CMK (cell line): ENCODE measurements at regions not wholly inside any gene's neighbourhood (a gene's known extent, or its start where the extent isn't known, plus 50 kb on each side); places are given as distances from the start of the nearest gene placed in this dataset.
"Not testable (repeated sequence)": the region's sequence is repeated elsewhere in the genome, so short reads cannot be mapped to it uniquely, and the experiment has no call there.

ENCODE experiments used
- DNase-seq: peaks from one replicate; pipeline ENCODE4 v3.0.0-alpha.2; 2010; ENCODE audit warnings: low read depth

DNA sequence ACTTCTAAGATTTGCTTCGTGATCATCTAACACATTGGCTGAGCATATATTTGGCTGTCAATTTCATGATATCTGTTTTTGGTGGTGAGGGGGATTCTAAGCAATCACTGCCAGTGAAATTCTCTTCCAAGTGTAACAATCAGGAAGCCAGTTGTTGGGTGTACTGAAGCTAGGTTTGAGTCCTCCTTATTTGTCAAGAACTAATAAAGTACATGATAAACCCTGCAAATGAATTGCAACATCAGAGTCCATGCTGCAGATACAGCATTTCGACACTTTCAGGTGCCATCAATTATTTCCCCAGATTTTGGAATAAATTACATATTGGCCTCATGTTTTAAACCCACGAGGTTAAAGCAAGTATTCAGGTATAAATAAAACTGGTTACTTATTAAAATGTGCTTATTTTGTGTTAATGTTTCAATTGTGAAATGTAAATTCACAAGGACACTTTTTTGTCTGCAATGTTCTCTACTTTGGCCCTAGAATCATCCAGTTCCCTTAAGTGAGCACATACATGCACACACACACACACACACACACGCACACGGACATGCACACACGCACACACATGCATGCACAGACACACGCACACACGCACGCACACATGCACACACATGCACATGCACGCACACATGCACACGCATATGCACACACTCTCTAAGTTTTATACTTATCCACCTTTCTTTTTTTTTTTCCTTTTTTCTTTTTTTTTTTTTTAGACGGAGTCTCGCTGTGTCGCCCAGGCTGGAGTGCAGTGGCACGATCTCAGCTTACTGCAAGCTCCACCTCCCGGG lies 510.2 kb upstream of the KLF6 start:
- no peak for DNase-seq

DNA sequence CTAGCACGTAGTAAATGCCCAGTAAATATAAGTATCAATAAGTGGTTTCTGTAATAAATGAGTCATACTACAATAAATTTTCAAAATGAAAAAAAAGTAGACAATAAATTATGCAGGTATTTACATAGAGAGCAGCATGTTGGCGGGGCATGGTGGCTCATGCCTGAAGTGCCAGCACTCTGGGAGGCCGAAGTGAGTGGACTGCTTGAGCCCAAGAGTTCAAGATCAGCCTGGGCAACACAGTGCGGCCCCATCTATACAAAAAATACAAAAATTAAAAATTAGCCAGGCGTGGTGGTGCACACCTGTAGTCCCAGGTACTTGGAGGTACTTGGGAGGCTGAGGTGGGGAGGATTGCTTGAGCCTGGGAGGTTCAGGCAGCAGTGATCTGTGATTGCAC lies 509.3 kb upstream of the KLF6 start:
- no peak for DNase-seq

DNA sequence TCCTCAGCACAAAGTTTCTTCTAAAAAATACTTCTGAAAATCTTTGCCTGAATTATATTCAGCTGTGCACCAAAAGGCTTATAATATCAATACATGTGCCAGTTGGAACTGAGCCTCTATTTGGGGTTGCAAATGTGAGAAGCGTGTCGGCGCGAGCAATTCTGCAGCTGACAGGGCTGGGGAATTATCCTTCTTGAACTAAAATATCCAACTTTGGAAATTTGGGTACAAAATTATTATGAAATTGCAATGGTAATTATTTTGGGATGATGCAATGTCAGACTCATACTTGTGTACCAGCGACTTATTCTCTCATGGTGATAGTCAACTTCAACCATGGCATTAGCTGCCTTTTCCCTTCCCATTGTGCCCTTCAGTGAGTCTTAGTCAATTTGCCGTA lies 507.0 kb upstream of the KLF6 start:
- DNase-seq = no peak

DNA sequence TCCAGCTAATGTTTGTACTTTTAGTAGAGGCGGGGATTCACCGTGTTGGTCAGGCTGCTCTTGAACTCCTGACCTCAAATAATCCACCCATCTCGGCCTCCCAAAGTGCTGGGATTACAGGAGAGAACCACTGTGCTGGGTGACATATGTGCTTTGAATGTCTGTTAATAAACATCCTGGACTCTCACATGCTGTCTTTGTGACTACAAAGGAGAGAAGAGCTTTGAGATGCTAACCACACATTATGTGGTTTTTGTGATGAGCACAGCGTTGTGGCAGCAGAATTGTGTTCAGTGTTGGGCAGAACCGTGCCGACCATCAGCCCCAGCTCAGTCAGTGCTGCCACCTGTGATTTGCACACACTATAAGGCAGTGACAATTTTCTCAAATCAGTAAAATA lies 500.1 kb upstream of the KLF6 start:
- no peak for DNase-seq

DNA sequence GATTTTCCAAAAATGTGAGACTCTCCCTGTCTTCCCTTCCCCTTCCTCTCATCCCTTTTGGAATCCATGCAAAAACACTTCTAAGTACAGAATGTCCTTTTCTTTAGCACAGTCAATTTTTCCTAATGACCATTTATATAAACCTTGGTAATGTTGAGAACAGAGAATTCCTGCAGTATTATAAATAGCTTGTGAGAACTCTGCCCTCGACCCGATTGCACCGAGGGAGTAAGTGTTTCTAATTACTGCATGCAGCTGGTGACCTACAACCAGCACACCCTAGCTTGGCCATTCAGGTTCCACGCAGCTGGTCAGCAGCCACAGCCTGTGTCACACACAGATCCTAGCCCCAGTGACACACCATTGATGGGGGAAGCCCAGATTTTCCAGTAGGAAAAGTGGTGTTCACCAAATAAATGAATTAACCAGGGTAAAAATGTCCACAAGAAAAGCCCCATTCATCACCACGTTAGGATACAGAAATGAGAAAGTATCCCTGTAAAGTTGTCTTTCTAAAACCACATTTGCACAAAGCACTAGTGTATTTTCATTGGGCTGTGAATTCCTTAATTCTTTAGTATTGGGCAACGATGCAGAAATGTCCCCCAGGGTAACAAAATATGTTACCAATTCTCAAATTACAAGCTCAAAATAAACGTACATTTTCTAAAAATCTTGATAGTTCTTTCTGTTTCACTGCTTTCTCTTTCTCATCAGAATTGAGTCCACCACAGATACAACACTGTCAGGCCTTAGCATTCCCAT lies 499.0 kb upstream of the KLF6 start:
- DNase-seq = no peak

DNA sequence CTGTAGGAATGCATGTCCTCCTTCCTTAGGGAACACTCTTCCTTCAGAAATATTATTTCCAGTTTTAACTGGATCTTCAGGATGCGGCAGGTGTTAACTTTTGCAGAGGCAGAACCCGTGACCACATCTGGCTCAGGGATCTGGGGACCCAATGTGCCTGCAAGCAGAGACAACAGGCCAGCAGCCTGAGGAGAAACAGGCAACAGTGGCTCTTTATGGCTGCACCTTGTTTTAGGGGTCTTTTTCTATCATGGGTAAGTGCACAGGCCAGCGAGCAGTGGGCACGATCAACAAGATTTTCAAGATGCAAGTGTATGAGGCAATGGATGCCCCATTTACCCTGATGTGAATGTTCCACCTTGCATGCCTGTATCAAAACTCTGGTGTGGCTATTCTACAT lies 497.5 kb upstream of the KLF6 start:
- DNase-seq = no peak

DNA sequence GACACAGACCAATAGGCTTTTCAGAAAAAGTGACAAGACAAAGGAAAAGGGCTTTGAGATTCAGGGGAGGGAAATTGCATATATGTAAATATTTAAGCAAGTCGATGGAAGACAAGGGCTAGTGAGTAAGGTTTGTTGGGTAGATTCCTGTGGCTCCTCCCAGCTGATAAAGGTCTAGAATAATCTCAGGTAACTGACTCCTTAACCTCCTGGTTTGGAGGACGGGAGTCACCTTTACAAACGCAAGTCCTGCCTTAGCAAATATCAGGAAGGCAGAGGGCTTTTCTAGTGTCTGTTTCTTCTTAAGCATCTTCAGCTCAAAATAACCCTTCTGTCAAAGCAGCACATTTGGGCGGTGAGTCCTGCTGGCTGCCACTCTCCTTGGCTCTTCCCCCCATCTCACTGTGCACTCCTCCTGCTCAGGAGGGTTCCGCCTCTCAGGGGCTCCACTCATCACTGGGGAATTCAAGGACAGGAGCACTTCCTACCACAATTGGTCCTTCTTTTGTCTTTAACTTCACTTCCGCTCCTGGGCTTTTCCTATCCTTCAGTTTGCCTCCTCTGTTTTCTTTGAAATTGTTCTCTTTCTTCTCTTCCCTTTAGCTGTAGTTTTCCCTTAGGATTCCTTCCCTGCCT lies 496.3 kb upstream of the KLF6 start:
- no peak for DNase-seq

DNA sequence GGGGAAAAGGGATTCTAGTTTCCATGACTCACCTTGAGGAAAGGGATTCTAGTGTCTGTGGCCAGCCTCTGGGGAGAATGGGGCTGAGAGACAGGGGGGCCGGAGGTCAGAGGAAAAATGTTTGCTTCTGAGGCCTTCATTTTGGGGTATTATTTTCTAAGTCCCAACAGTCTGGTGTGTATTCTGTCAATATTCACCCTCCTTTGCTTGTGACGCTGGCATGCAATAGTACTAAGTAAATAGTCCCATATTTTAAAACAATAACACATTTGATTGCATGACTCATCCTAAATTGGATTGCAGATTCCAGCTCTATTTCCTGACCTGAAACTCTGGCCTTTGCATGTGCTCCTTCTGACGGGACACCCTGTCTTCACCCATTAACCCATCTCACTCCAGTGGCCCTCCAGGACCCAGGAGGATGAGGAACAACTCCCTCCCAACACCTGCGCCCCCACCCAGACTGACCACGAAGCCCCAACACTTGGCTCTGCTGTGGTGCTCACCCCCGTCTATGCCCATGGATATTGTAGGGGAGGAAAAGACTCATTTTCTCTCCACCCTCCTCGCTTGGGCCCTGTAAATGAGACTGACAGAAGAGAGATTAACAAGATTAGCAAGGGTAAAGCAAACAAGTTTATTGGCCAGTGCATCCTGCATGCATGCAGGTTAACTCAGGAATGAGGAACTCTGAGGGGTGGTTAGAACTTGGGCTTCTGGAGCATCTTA lies 495.6 kb upstream of the KLF6 start:
- no peak for DNase-seq

DNA sequence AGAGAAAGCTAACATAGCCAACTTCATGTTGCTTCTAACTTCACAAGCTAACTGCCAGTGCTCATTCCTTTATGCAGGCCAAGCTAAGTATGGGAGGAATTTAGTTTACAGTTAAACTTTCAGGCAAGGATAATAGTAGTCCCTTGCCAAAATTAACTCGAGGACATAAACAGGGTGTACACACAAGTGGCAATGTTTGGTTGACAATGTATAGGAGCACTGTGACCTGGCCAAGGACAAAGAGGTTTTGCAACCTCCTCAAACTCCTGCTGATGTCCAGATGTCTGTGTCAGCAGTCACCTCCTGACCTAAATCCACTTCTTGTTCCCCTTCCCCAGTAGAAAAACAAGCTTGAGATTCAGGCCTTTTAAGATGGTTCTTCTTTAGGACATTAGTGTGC lies 494.6 kb upstream of the KLF6 start:
- DNase-seq = no peak

DNA sequence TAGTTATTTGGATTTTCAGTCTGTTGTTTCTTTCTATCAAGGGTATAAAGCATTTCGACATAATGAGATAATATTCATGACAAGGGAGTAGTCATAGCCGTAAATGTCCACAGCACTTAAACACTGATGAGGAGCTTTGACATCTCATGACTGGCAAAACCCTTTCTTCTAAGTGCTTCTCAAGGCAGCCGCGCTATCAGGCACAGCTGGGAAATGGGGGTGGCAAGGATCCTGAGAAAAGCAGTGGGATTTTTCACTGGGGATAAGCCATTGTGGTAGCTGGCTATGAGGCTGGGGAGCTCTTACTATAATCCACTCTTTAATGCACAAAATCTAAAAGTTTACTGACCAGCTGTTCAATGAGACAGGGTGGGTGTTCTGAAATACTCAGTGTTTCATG lies 493.2 kb upstream of the KLF6 start:
- no peak for DNase-seq

DNA sequence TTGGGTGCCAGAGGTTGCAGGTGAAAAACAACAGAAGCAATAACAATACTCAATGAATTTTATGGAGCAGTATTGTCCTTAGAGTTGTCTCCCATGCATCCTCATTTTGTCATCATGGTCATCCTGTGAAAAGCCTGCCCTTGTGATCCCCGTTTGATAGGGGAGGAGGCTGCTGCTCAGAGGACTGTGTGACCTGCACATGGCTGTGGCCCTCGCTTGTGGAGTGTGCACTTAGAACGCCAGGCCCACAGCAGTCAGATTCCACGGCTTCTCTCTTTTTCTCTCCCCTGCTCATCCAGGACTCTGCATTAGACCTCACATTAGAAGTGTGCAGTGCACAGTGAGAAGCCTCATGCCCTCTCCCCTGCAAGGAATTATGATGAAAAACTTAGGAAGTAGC lies 491.1 kb upstream of the KLF6 start:
- no peak for DNase-seq

DNA sequence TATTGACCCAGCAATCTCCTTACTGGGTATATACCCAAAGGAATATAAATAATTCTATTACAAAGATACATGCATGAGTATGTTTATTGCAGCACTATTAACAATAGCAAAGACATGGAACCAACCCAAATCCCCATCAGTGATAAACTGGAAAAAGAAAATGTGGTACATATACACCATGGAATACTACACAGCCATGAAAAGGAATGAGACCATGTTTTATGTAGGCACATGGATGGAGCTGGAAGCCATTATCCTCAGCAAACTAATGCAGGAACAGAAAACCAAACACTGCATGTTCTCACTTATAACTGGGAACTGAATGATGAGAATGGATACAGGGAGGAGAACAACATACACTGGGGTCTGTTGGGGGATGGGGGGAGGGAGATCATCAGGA lies 489.7 kb upstream of the KLF6 start:
- not testable (repeated sequence) for DNase-seq

DNA sequence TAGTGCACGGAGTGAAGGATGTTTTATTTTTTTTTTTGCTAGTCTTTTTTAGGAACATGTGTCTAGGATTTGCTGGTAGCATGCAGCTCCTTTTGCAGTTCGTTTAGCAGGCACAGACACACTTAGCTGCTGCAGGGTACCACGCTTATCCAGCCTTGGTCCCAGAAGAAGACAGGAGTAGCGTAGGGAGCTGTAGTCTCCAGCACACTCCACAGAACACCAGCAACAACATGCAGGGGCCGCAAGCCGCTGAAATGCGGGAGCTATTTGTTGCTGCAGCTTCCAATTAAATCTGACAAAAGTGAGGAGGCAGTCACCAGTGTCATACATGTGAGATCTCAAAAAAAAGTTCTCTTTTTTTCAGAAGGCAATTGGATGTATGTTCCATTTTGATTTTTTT lies 486.2 kb upstream of the KLF6 start:
- no peak for DNase-seq

DNA sequence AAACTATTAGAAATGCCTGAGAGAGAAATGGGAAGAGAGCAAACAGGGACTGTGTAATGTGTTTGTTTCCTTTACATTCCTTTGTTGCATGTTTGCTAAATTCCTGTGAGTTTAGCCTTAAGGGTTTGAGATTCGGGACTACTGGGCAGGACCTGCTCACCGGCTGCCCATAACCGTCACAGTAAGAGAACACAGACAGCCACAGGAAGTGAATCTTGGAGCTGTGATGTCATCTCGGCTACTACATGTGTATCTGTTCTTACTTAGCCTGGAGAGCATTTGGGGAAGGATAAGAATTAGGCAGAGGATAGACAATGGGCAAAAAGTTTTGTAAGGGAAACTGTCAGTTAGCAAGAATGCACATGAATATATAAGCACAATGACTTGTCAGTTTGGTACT lies 485.1 kb upstream of the KLF6 start:
- DNase-seq = no peak

DNA sequence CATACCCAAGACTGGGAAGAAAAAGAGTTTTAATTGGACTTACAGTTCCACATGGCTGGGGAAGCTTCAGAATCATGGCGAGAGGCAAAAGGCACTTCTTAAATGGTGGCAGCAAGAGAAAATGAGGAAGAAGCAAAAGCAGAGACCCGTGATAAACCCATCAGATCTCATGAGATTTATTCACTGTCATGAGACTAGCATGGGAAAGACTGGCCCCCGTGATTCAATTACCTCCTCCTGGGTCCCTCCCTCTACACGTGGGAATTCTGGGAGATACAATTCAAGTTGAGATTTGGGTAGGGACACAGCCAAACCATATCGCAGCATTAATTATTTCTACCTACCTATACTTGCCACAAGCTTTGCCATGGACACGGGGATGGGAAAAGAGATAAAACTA lies 483.5 kb upstream of the KLF6 start:
- not testable (repeated sequence) for DNase-seq

DNA sequence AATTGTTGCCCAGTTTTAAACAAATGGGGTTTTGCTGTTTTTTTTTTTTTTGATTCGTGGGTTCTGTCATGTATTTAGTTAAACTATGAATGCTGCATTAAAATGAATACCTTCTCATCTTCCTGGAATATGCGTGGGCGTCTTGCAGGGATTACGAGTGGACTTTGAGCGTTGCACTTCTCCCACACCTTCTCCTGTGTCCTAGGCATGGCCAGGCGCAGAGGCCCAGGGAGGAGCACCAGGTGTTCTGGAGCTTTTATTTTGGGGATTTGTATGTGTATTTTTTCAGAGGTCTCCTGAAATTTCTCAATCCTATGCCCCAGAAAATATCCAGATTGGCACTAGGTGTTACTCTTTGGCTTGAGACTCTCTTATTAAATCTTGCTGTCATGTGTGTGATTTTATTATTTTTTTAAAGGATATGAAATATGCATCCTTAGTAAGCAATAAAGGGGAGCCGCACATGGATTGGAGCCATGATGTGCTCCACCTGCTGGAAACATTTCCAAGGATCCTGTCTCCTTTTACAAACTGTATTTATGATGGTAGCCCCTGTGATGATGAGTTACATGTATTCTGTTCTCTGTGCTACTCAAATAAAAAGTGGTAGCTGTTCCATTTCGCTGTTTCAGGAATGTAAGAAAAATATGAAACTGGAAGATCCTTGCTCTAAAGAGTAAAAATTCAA lies 482.2 kb upstream of the KLF6 start:
- no peak for DNase-seq

DNA sequence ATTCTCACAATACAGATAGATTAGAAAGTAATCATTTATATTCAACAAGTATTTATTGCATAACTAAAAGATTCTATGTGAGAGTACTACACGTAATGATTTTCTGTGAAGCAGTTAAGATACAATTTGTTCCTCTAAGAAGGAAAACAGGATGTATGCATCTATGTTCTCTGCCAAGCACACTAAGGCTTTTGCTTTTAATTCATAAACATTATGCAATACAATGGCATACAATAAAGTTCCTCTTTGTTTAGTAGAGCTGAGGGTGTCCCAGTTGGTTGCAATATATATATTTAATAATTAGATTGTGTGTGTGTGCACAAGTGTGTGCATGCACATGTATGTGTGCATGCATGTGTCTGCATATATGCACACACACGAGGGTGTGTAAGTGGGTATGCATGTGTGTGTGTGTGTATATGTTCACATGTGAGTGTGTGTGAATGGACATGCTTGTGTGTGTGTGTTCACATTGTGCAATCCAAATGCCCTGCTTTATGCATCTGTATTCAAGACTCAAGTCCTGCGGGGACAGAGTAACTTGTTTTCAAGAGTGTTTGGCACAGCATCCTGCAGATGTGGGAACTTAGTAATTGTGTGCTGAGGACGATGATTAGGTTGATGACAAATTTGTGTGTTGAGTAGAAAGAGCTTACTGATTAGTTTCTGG lies 481.5 kb upstream of the KLF6 start:
- no peak for DNase-seq

DNA sequence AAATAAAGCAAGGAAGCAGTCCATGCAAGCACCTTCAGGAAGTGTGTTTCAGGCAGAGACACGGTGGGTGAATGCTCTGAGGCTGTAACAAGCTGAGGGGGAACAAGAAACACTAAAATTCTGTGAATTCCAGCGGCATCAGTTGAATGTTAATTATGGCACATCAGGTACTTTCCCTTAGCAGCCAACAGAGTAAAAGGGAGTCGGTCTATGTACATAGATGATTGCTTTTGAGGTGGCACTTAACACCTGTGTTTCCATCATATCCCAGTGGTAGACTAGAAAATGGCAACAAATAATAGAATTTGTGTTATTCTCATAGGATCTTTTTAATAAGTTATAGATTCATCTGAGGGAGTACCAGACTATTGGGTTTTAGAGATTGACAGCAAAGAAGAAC lies 481.0 kb upstream of the KLF6 start:
- no peak for DNase-seq

DNA sequence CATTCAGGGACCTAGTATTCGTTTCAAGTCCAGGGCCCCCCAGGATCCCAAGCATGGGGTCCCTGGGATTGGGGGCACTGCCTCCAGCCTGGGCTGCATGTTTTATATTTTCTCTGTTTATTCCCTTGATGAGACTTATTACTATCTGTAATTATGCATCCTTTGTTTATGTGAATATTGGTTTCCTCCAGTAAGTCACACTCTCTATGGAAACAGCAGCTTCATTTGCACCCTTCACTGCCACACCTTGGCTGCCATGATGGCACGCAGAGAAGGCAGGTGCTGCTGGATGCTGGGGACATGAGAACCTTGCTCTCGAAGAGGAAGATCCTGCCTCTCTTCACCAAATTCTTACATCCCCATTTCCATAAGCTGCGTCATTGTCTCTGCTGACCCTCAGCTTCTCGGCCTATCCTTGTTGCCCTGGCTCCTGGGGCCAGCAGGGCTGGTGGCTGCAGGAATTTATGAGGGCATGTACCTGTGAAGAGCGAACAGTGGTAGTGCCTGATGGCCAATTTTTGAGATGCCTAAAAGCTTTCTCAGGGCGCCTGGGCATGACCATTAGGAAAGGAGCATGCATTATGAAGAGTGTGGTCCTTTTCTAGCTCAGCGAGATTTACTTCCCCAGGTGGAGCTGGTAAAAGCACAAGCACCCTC lies 479.3 kb upstream of the KLF6 start:
- DNase-seq = no peak

DNA sequence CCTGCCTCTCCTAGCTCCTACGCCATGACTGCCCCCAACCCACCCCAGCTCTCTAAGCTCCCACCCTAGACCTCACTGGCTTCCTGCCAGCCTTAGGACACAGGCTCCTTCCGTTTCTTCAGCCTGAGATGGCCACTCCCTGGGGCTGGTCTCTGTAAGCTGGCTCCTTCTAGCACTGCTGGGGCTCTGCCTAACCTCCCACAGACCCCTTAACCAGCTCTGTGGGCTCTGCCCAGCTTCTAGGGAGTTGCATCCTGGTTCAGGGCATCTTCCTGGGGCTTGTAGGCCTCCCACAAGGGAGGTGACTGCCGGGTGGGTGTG lies 478.6 kb upstream of the KLF6 start:
- no peak for DNase-seq
